GM21515 (cell line): ENCODE measurements at regions not wholly inside any gene's neighbourhood (a gene's known extent, or its start where the extent isn't known, plus 50 kb on each side); places are given as distances from the start of the nearest gene placed in this dataset.
"Not testable (repeated sequence)": the region's sequence is repeated elsewhere in the genome, so short reads cannot be mapped to it uniquely, and the experiment has no call there.

Experiments
- ATAC-seq: cut with Tn5 transposase; IDR thresholded peaks from one replicate; pipeline ENCODE4 v1.9.1; 2021; ENCODE audit not compliant: unreplicated experiment

DNA sequence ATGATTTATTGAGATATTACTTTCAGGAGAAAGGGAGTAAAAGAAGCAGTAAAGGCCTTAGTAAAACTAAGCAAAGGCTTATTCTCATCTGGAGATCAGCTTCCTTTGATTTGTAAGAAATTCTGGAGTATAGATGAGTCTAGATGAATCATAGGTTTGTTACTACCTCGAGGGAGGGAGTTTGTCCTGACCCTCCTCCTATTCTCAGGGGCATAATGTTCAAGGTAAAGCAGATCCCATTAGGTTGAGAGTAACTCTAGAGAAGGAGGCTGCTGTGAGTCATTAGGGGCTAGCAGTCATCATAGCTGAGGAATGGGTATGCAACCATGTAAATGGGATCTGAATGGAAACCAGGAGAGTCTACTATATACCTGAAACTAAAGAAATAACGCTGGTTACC is 155.5 kb upstream of the MOCS2 start:
- no peak for ATAC-seq

DNA sequence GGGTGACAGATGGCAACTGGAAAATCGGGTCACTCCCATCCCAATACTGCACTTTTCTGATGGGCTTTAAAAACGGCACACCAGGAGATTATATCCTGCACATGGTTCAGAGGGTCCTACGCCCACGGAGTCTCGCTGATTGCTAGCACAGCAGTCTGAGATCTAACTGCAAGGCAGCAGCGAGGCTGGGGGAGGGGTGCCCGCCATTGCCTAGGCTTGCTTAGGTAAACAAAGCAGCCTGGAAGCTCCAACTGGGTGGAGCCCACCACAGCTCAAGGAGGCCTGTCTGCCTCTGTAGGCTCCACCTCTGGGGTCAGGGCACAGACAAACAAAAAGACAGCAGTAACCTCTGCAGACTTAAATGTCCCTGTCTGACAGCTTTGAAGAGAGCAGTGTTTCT is 158.7 kb upstream of the MOCS2 start:
- ATAC-seq, result not testable (repeated sequence)

DNA sequence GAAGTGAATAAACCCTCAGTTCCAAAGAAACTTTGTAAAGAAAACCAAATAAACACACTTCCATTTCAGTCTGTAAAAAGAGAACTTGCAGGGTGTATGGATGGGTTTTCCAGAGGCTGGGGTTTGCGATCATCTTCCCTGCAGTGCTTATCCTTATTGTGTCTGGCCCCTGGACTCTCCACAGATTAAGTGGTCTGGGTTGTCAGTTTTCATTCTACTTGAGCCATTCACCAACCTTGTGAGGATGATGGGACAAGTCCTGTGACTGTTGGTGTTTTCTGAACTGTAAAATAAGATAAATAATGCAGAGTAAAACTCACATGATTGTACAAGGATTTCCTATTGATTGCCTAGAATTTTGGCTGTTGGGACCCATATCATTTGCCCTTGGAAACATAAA is 166.1 kb upstream of the MOCS2 start:
- no peak for ATAC-seq

DNA sequence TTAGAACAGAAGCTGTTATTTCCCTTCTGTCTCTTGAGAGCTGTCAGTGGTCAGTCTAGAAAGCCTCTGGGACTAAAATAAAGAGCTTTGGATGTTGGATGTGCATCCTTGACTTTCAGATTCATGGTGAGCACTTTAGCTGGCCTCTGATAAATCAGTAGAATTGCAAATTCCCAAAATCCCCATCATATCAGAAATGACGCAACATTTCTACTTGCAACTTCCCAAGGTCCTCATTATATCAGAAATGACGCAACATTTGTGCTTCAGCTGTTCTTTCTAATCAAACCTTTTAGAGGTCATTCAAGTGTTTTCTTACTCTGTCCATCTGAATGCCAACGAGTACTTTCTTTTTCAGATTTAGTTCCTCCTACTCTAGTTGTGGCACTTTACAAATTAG is 167.3 kb upstream of the MOCS2 start:
- ATAC-seq, result no peak

DNA sequence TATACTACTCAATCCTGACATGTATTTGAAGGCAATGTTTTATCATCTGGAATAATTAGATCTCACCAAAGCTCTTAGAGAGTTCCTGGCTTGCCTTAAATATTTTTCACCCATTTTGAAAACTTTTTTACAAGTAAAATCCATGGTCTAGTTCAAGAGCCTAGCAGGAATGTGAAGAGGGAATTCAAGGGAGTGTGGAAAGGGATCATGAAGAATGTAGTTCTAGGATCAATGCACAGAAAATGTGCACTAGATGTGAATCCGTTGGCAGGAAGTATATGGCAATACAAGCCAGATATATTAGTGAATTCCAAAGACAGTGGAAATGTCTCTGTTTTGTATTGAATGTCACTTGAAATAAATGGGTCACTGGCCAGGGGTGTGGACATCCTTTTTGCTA is 167.9 kb upstream of the MOCS2 start:
- no peak for ATAC-seq

DNA sequence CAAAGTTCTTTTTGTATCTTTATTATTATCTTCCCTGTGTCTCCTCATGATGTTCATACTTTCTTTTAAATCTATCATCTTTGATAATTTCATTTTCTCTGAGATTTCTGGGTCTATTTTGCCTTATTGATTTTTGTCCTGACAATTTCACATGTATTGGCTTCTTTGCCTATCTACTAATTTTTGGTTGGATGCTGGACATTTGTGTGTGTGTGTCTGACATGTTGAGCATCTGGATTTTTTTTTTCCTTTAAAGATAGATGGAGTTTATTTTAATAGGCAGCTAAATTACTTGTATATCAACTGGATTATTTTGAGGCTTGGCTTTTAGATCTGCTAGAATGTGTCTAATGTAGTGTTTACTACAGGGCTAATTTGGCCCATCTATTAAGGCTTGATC is 178.0 kb upstream of the MOCS2 start:
- no peak for ATAC-seq

DNA sequence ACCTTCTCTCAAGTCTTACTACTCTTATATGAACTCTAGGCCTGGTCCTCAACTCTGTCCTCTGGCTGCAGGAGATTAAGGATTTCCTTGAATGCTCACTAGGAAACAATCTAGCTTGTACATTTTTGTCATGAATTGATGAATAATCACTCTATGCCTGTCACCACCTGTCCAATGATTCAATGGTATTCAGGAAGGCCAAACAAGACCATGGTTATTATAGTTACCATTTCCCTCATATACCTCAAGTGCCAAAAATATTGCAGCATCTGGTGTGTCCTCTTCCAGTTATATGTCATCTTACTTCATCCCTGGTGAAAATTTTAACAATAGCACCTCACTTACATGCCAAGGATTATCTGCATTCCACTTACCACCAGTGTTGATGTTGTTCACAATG is 179.0 kb upstream of the MOCS2 start:
- ATAC-seq, result no peak

DNA sequence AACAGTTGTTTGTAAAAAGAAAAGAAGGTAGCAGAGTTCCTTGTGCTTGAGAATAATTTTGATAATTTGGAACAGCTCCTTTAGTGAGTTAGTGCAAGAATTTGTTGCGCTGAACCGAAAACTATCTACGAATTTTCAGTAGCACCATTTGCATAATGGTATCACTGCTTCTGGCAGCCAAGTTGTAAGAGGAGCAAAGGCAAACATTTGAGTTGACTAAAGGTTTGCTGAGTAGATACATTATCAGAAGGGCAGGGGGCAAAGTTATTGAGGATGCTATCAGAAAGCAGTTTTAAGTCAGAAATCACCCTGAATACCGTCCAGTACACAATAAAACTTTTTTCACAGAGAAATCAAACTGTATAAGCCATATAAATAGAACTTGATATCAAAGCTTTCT is 181.5 kb upstream of the MOCS2 start:
- ATAC-seq, result no peak

DNA sequence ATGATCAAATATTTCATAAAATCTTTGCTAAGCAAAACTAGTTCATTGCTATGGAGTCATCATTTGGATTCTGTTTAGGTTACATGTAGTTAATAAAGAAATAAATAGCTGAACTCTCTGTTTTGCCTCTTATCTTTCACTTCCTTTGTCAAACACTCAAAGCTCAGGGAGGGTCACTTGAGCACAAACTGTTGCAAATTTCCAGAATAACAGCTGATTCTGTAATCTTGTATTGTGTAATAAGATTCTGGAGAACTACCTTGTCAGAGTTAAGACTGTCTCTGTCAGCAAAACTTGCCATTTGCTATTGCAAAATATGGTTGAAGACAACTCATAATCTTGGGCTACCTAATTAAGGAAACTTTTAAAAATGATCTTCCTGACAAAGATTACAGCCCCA is 182.0 kb upstream of the MOCS2 start:
- no peak for ATAC-seq

DNA sequence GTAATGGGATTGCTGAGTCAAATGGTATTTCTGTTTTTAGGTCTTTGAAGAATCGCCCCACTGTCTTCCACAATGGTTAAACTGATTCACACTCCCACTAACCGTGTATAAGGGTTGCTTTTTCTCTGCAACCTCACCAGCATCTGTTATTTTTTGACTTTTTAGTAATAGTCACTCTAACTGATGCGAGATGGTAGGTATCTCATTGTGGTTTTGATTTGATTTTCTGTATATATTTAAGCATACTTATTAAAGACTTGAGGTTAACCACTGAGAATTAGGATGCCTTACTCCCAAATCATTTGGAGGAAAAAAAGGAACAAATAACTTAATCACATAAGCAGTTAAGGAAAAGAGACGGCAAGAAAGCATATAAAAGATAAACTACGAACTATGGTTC is 181.6 kb upstream of the FST start:
- ATAC-seq, result no peak

DNA sequence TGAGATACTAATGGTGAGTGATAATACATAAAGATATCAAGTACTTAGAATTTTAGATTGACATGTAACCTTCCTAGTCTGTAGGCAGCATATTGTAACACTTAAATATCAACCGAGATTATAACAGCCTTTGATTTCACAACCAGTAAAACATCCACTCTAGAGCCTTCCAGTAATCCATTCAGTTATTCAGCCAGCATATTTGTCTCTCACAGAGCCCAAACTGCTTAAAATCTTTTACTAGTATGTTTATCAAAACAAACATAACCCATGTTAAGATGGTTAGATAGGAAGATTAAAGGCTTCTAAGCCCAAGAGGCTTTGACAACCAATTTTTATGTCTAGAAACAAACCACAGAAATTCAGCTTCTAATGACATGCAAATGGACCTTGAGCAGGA is 177.9 kb upstream of the FST start:
- ATAC-seq, result no peak

DNA sequence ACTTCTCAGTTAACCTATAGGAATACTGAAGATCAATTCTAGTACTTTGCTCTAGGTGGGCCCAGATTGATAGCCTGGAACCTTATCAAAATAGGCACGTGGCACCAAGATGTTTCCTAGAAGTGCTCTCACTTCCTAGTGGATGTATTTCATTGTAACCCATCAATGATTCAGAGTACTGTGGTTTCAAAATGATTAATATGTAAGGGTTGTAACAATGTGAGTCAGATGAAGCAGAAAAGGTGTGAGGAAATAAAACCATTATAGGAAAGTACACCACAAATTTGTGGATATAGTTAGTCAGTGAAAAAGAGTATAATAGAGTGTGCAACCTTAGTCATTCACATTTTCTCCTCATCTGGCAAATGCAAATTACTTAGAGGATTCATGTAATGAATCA is 177.3 kb upstream of the FST start:
- no peak for ATAC-seq

DNA sequence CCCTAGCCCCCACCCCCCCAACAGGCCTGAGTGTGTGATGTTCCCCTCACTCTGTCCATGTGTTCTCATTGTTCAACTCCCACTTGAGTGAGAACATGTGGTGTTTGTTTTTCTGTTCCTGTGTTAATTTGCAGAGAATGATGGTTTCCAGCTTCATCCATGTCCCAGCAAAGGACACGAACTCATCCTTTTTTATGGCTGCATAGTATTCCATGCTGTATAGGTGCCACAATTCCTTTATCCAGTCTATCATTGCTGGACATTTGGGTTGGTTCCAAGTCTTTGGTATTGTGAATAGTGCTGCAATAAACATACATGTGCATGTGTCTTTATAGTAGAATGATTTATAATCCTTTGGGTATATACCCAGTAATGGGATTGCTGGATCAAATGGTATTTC is 175.1 kb upstream of the FST start:
- ATAC-seq, result not testable (repeated sequence)

DNA sequence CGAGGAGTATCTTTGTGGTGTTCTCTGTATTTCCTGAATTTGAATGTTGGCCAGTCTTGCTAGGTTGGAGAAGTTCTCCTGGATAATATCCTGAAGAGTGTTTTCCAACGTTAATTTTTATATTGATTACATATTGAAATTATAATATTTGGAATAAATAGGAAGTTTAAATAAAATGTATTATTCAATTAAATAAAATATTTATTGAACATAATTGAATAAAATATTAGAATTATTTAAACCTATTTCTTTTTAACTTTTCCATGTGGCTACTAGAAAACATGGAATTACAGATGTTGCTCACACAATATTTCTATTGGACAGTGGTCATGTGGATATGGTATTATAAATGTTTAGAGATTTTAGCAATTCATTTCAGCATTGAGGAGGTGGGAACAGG is 170.8 kb upstream of the FST start:
- ATAC-seq, result no peak

DNA sequence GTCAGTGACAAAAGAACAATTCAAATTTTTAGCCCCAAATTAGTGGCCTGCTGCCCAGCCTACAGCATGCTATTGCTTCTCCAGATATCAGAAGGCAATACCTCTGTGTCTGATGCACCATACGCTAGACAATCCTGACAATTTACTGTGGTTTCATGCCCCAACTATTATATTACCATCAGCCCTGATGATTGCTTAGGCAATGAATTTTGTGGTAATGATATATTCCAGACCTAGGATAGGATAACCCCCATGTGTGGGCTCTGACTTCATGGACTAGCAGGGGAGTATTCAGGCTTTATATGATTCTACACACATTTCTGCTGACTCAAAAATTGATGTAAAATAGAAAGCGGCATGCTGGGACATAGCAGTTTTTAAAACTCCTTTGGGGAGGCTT is 168.7 kb upstream of the FST start:
- no peak for ATAC-seq

DNA sequence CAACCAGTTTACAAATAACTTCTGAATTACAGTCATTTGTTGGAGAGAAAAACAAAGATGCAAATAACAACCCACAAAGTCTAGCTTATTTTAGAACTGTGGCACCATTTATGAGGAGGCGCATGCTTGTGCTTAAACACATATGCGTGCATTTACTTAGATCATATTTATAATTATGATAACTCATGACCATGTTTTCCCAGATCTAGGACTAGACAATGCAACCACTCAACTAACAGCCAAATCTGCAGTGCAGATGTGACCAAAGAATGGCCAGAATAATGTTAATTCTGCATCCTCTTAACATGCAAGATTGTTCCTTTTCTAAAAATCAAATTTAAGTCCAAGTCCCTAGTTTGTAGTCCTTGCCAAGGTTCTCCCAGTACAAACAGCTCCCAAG is 167.3 kb upstream of the FST start:
- no peak for ATAC-seq

DNA sequence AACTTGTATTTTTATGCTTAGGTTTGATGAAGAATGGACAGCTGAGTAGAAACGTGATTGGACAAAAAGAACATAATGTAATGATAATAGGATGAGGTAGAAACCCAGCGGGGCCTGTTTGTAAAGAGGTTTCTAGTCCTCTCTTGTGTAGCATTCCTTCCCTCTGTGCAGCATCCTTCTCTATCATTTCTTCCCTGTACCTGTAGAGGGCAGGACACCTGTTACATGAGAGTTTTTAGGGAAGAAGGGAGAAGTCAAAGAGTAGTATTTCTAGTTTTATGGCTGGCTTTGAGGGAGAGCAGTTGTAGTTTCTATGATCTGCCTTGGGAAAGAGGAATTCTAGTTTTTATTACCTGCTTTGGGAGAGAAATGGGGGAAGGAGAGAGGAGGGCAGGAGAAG is 162.1 kb upstream of the FST start:
- ATAC-seq, result no peak

DNA sequence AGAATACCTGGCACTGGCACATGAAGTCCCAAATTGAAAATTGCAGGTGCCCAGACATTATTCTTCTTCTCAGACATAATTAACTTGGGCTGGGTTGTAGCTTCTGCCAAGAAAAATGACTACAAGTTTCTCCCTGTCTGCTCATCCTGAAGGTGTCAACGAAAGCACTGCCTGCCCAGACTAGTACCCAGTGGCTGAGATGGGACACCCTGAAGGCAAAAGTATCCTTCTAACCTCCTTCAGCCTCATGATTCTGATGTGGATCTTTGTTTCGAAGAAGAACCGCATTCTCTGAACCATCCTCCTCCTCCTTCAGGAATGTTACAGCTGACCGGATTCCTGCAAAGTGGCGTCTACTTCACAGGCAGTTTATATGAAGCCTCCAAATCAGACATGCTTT is 161.1 kb upstream of the FST start:
- no peak for ATAC-seq

DNA sequence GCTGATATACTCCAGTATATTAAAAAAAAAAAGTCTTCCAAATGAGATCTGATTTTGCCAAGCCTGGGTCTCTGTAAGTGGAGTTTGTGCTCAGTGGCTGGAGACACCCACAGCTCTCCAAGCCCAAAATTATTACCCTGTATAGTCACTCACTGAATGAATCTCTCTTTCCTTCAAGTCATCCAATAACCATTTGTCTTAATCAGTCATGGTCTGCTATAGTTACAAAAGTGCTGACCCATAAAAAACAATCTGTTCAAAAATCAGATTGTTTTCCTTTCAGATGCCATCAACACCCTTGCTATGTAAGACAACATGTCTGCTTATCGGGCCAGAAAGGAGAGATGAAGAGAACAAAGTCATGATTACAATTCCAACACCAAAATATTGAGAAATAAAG is 159.4 kb upstream of the FST start:
- no peak for ATAC-seq

DNA sequence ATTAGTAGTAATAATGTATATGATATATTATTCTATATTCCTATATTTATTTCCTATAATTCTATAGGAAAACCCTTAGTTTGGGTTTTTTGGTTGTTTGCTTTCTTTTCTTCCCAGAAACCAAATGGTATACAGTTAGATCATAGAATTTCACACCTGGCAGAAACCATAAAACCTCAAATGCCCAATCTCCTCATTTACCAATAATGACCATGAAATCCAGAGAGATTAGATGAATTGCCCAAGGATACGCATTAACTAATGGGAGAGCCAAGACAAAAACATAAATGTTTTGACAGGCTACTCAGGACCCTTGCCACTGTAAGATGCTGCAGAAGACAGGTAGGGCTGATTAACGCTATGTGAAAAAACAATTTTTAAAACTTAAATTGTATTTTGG is 158.7 kb upstream of the FST start:
- no peak for ATAC-seq

DNA sequence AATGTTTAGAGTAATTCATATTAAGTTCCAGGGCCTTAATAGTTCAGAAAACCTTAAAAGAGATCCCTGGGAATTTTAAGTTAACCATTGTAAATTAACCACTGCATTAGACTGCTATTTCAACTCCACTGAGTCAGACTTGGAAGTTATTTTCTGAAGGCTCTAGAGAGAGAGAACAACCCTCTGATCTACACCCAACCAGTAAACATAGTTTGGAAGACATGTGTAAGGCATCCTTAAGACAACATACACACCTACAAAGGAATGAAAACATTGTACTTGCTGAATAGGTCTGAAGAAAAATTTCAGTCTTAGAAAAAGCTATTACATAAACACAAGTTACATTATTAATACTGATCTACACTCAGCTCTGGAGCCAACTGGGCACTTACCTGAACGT is 158.2 kb upstream of the FST start:
- no peak for ATAC-seq

DNA sequence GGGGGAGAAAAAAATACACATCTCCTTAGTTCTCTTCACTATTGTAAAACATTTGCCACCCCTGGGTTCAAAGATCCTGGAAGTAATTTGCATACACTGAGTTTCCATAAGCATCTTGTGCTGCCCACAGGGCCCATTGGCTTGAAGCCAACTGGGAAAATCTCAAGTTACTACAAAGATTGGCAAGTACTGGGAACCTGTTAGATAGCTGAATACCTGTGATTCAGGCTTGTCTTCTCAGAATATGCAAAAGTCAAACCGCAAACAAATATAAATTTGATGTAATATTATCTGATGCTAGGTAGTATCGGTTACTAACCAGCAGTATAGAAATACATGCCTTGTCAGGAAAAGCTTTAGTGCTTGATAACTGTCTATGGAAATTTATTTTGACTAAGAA is 156.9 kb upstream of the FST start:
- no peak for ATAC-seq

DNA sequence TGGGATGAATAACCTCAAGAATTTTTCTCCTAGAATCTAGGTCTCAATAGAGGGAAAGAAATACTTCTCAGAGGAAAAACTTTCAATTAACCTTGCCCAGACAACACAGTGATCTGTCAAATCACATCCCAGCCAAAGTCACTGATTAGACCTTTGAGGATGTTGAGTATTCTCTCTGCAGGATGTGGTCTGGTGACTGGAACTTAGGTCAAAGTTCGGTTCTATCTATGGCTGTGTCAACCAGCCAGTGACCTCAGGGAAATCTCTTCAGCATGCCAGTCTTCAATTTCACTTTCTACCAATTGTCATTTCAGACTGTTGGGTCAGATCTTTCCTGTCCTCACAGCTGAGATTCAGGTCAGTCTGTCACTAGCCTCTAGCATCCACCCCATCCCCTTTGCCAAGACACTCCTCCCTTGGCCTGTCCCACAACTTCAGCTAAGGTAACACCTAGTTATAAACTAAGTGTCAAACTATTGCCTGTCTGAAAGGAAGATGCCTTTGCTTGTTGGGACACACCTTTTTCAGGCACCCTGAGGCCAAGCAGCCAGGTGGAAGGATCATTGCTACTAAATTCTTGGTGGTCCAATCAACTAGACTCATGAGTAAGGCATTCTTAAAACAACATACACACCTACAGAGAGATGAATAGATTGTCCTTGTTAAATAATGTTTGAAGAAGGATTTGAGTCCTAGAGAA is 156.3 kb upstream of the FST start:
- no peak for ATAC-seq
